ENCODE measurements at regions not wholly inside any gene's neighbourhood (a gene's known extent, or its start where the extent isn't known, plus 50 kb on each side); places are given as distances from the start of the nearest gene placed in this dataset.
A peak's percentile ranks its signal among the peaks of the same experiment; 100 is the strongest.
"Not testable (repeated sequence)": the region's sequence is repeated elsewhere in the genome, so short reads cannot be mapped to it uniquely, and the experiment has no call there.

- DNase-seq: no peak
These were observed 242.7 kb upstream of the KRR1 start for GRCh38 chr12:75754141-75754540.

GRCh38 chr12:75751769-75752471 is 240.5 kb upstream of the KRR1 start:
- no peak for DNase-seq

- DNase-seq: no peak
These were observed 239.4 kb upstream of the KRR1 start for GRCh38 chr12:75750716-75751306.

- not testable (repeated sequence) for DNase-seq
These were observed 237.6 kb upstream of the KRR1 start for GRCh38 chr12:75748990-75749389.

- DNase-seq: no peak
These were observed 236.7 kb upstream of the KRR1 start for GRCh38 chr12:75748136-75748535.

- DNase-seq: no peak
These were observed 236.2 kb upstream of the KRR1 start for GRCh38 chr12:75747572-75748021.

- DNase-seq: no peak
These were observed 235.2 kb upstream of the KRR1 start for GRCh38 chr12:75746621-75747020.

- no peak for DNase-seq
These were observed 233.3 kb upstream of the KRR1 start for GRCh38 chr12:75744607-75745256.

- no peak for DNase-seq
These were observed 231.6 kb upstream of the KRR1 start for GRCh38 chr12:75742961-75743360.

GRCh38 chr12:75742048-75742447 is 230.6 kb upstream of the KRR1 start:
- DNase-seq: no peak

GRCh38 chr12:75739912-75740311 is 228.5 kb upstream of the KRR1 start:
- DNase-seq: no peak

GRCh38 chr12:75739098-75739497 is 227.7 kb upstream of the KRR1 start:
- DNase-seq: not testable (repeated sequence)

- no peak for DNase-seq
These were observed 227.1 kb upstream of the KRR1 start for GRCh38 chr12:75738486-75738885.

GRCh38 chr12:75735853-75736252 is 224.4 kb upstream of the KRR1 start:
- no peak for DNase-seq

- no peak for DNase-seq
These were observed 217.4 kb upstream of the KRR1 start for GRCh38 chr12:75728826-75729225.

GRCh38 chr12:75727577-75727976 is 216.2 kb upstream of the KRR1 start:
- DNase-seq: no peak

- DNase-seq: peak in 1 of 2 experiments; percentile 33
These were observed 214.2 kb upstream of the KRR1 start for GRCh38 chr12:75725521-75726111.

GRCh38 chr12:75724928-75725312 is 213.5 kb upstream of the KRR1 start:
- DNase-seq: peak; percentile 52 to 74

GRCh38 chr12:75724307-75724927 is 213.0 kb upstream of the KRR1 start:
- DNase-seq: no peak

- peak; percentile 27 to 70 for DNase-seq
These were observed 211.3 kb upstream of the KRR1 start for GRCh38 chr12:75722714-75723200.

GRCh38 chr12:75721796-75722195 is 210.4 kb upstream of the KRR1 start:
- peak in 1 of 2 experiments; percentile 26 for DNase-seq

- peak in 1 of 2 experiments; percentile 39 for DNase-seq
These were observed 209.6 kb upstream of the KRR1 start for GRCh38 chr12:75720812-75721641.
